Prostate gland (tissue), 2 donors: ENCODE measurements at regions not wholly inside any gene's neighbourhood (a gene's known extent, or its start where the extent isn't known, plus 50 kb on each side); places are given as distances from the start of the nearest gene placed in this dataset.

ENCODE experiments used
- POLR2A ChIP-seq: fragments of 450-650 bp; IDR thresholded peaks from one replicate; pipeline ENCODE4 v1.6.1; 2016; ENCODE audit warnings: antibody characterized with exemption, mild to moderate bottlenecking
- POLR2AphosphoS5 ChIP-seq: sonication (generic); formaldehyde crosslinking; IDR thresholded peaks from one replicate; pipeline ENCODE4 v1.6.1; 2017; ENCODE audit warnings: antibody characterized with exemption
- TF ChIP-seq, protein P1 (sequence below), 4 experiments: fragments of 200-600 bp in 2 of 4; fragments of 450-650 bp in 2 of 4; sonication (generic) in 2 of 4; IDR thresholded peaks; 1 replicate in 3 of 4; 2 replicates in 1 of 4; pipeline ENCODE4 v1.5.1; 2016 to 2019; ENCODE audit warnings: antibody characterized with exemption in 4 of 4, mild to moderate bottlenecking in 2 of 4, moderate library complexity in 2 of 4

DNA sequence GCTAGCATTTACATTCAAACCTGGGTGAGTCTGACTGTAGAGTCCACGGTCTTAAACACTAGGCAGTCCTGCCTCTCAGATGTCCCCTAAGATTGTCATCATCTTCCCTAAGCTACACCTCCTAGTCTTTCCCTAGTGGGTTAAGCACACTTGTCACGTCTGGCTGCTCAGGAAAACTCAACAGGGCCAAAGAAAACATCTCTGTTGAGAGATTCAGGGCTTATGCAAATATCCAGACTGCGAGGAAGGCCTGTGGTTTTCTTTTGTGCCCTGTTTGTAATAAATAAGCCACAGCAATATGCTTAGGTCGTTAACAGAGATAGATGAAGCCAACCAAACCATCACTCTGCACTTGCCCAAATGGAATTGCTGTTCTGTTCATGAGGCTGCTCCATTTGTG, 472.6 kb upstream of the DEPDC1 start:
- TF ChIP-seq POLR2A (no peak), POLR2AphosphoS5 (no peak)
- TF ChIP-seq, protein P1, sequence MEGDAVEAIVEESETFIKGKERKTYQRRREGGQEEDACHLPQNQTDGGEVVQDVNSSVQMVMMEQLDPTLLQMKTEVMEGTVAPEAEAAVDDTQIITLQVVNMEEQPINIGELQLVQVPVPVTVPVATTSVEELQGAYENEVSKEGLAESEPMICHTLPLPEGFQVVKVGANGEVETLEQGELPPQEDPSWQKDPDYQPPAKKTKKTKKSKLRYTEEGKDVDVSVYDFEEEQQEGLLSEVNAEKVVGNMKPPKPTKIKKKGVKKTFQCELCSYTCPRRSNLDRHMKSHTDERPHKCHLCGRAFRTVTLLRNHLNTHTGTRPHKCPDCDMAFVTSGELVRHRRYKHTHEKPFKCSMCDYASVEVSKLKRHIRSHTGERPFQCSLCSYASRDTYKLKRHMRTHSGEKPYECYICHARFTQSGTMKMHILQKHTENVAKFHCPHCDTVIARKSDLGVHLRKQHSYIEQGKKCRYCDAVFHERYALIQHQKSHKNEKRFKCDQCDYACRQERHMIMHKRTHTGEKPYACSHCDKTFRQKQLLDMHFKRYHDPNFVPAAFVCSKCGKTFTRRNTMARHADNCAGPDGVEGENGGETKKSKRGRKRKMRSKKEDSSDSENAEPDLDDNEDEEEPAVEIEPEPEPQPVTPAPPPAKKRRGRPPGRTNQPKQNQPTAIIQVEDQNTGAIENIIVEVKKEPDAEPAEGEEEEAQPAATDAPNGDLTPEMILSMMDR (IDR thresholded peaks at IDR 0.05) = no peak
